ENCODE measurements at regions not wholly inside any gene's neighbourhood (a gene's known extent, or its start where the extent isn't known, plus 50 kb on each side); places are given as distances from the start of the nearest gene placed in this dataset.

- Histone ChIP-seq H3K36me3 (ENCODE audit: insufficient read depth) (no peaks in the 10 kb centered on the region), H4K20me1 (ENCODE audit: insufficient read depth) (no peaks in the 10 kb centered on the region), H3K27me3 (ENCODE audit: insufficient read depth, low read depth) (no peaks in the 10 kb centered on the region), H3K27ac (no peak overlapping the region), H3K79me2 (ENCODE audit: insufficient read depth, low read depth) (no peaks in the 10 kb centered on the region), H3K9ac (no peak overlapping the region), H2AFZ (ENCODE audit: low read depth) (no peak overlapping the region), H3K4me1 (ENCODE audit: low read depth, poor library complexity, severe bottlenecking) (peaks cover 5% of the 10 kb centered on the region), H3K4me2 (no peak overlapping the region), H3K4me3 (IDR thresholded peaks at IDR 0.05; ENCODE audit: insufficient read depth, low read depth, low read length) (no peak overlapping the region)
- no peak for TF ChIP-seq CTCF (conservative IDR thresholded peaks at IDR 0.05; ENCODE audit: low read depth, low read length)
These were observed 685.2 kb downstream of the TBL1XR1 start for GRCh38 chr3:176512037-176512436.

- no peak for TF ChIP-seq CTCF (conservative IDR thresholded peaks at IDR 0.05; ENCODE audit: low read depth, low read length)
- H3K27ac ChIP-seq: no peak overlapping the region
- no peaks in the 10 kb centered on the region for H3K27me3 ChIP-seq (ENCODE audit: insufficient read depth, low read depth)
- H3K36me3 ChIP-seq (ENCODE audit: insufficient read depth): no peaks in the 10 kb centered on the region
- no peaks in the 10 kb centered on the region for H3K79me2 ChIP-seq (ENCODE audit: insufficient read depth, low read depth)
- H3K4me1 ChIP-seq (ENCODE audit: low read depth, poor library complexity, severe bottlenecking): peaks cover 5% of the 10 kb centered on the region
- no peak overlapping the region for H3K4me2 ChIP-seq
- H3K9ac ChIP-seq: no peak overlapping the region
- H4K20me1 ChIP-seq (ENCODE audit: insufficient read depth): no peaks in the 10 kb centered on the region
- no peak overlapping the region for H2AFZ ChIP-seq (ENCODE audit: low read depth)
- no peak overlapping the region for H3K4me3 ChIP-seq (IDR thresholded peaks at IDR 0.05; ENCODE audit: insufficient read depth, low read depth, low read length)
These were observed 687.2 kb downstream of the TBL1XR1 start for GRCh38 chr3:176510097-176510496.

- no peaks in the 10 kb centered on the region for H3K27me3 ChIP-seq (ENCODE audit: insufficient read depth, low read depth)
- H2AFZ ChIP-seq (ENCODE audit: low read depth): no peak overlapping the region
- H4K20me1 ChIP-seq (ENCODE audit: insufficient read depth): no peaks in the 10 kb centered on the region
- H3K36me3 ChIP-seq (ENCODE audit: insufficient read depth): no peaks in the 10 kb centered on the region
- no peaks in the 10 kb centered on the region for H3K4me1 ChIP-seq (ENCODE audit: low read depth, poor library complexity, severe bottlenecking)
- H3K4me2 ChIP-seq: no peak overlapping the region
- H3K27ac ChIP-seq: no peak overlapping the region
- no peak for TF ChIP-seq CTCF (conservative IDR thresholded peaks at IDR 0.05; ENCODE audit: low read depth, low read length)
- no peaks in the 10 kb centered on the region for H3K79me2 ChIP-seq (ENCODE audit: insufficient read depth, low read depth)
- no peak overlapping the region for H3K9ac ChIP-seq
- no peak overlapping the region for H3K4me3 ChIP-seq (IDR thresholded peaks at IDR 0.05; ENCODE audit: insufficient read depth, low read depth, low read length)
These were observed 691.2 kb downstream of the TBL1XR1 start for GRCh38 chr3:176505878-176506621.

- peaks cover 8% of the 10 kb centered on the region for H3K4me1 ChIP-seq (ENCODE audit: low read depth, poor library complexity, severe bottlenecking)
- no peak overlapping the region for H3K4me2 ChIP-seq
- H3K36me3 ChIP-seq (ENCODE audit: insufficient read depth): no peaks in the 10 kb centered on the region
- no peaks in the 10 kb centered on the region for H3K79me2 ChIP-seq (ENCODE audit: insufficient read depth, low read depth)
- no peak overlapping the region for H3K27ac ChIP-seq
- no peak overlapping the region for H3K9ac ChIP-seq
- H4K20me1 ChIP-seq (ENCODE audit: insufficient read depth): no peaks in the 10 kb centered on the region
- no peak overlapping the region for H3K4me3 ChIP-seq (IDR thresholded peaks at IDR 0.05; ENCODE audit: insufficient read depth, low read depth, low read length)
- no peaks in the 10 kb centered on the region for H3K27me3 ChIP-seq (ENCODE audit: insufficient read depth, low read depth)
- TF ChIP-seq CTCF (conservative IDR thresholded peaks at IDR 0.05; ENCODE audit: low read depth, low read length): no peak
- H2AFZ ChIP-seq (ENCODE audit: low read depth): no peak overlapping the region
These were observed 706.2 kb downstream of the TBL1XR1 start for GRCh38 chr3:176491084-176491483.

Data from KMS-11 (cell line).